AG10803 (cell line): ENCODE measurements at regions not wholly inside any gene's neighbourhood (a gene's known extent, or its start where the extent isn't known, plus 50 kb on each side); places are given as distances from the start of the nearest gene placed in this dataset.
A peak's percentile ranks its signal among the peaks of the same experiment; 100 is the strongest.

ENCODE experiments used
- DNase-seq: peaks from one replicate; pipeline ENCODE4 v3.0.0; 2010; ENCODE audit warnings: low read depth
- H3K4me3 ChIP-seq: 2 replicates; pipeline ENCODE4 v1.5.1; 2011; ENCODE audit warnings: mild to moderate bottlenecking, low read length, control low read depth
- TF ChIP-seq, protein P1 (sequence below): conservative IDR thresholded peaks from 2 replicates; pipeline ENCODE4 v1.5.1; 2011; ENCODE audit warnings: mild to moderate bottlenecking, low read length, control low read depth, inconsistent platforms

DNA sequence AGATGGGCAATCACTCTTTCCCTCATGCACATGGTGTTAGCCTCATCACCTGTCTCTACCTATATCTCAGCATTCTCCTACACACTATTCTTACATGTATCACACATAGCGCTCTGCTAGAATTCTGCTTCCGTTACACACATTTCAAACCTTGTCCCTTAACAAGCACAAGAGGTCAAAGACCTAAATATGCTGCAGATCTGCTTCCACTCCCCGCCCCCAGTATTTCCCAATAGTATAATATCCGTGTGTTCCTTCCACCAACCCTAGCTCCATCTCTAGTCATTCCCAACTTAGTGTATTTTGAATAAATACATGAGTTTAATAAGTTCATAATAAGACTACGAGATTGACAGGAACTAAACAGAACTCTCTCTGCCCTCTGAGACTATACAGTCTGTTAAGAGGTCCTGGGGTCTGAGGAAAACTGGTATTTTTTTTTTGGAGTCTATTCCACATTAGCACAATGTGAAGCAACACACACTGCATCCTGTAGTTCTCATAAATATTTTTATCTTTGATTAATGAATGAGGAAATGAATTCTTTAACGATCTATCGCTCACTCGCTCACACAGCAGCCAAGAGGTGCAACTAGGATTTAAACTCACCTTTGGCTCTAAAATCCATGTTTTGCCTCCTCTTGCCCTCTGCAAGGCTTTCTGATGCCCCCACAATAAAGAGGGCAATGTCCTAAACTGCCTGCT, 491.6 kb downstream of the QKI start:
- TF ChIP-seq, protein P1, sequence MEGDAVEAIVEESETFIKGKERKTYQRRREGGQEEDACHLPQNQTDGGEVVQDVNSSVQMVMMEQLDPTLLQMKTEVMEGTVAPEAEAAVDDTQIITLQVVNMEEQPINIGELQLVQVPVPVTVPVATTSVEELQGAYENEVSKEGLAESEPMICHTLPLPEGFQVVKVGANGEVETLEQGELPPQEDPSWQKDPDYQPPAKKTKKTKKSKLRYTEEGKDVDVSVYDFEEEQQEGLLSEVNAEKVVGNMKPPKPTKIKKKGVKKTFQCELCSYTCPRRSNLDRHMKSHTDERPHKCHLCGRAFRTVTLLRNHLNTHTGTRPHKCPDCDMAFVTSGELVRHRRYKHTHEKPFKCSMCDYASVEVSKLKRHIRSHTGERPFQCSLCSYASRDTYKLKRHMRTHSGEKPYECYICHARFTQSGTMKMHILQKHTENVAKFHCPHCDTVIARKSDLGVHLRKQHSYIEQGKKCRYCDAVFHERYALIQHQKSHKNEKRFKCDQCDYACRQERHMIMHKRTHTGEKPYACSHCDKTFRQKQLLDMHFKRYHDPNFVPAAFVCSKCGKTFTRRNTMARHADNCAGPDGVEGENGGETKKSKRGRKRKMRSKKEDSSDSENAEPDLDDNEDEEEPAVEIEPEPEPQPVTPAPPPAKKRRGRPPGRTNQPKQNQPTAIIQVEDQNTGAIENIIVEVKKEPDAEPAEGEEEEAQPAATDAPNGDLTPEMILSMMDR: no peak
- H3K4me3 ChIP-seq: no peak overlapping the region
- no peak for DNase-seq

DNA sequence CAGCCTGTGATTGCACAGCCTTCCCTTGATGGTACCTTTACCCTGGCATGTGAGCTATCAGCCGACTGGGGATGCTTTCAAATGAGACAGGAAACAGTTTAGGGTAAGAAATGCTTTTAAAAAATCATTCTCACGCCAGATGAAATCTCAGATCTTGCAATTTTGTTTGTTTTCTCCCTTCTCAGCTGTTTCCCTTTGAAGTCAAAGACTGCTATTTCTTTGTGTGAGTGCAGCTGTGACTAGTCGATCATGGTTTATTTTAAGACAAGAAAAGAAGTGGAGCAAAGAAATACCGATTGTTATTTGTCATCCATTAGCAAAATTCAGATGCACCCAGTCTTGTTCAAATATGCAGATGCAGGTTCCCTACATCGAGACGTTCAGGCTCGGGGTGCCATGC, 489.7 kb downstream of the QKI start:
- DNase-seq: no peak
- H3K4me3 ChIP-seq: no peak overlapping the region
- TF ChIP-seq, protein P1: no peak

DNA sequence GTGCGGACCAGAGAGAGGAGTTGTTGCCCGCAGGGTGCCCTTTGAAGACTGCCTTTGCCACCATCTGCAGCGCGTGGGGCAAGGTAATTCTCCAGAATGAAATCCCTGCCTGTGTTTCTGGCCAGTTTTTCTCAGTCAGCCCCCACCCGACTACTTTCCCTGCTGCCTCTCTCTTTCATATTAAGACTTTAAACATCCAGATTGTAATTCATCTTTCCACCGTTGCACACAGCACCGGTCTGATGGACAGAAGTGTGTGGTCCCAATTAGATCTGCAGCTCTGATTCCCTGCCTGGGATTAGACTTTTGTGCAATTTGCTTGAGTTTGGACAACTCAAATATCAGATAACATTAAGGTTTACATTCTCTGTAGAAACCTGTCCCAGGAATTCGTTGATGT, 489.0 kb downstream of the QKI start:
- TF ChIP-seq, protein P1: no peak
- no peak overlapping the region for H3K4me3 ChIP-seq
- no peak for DNase-seq

DNA sequence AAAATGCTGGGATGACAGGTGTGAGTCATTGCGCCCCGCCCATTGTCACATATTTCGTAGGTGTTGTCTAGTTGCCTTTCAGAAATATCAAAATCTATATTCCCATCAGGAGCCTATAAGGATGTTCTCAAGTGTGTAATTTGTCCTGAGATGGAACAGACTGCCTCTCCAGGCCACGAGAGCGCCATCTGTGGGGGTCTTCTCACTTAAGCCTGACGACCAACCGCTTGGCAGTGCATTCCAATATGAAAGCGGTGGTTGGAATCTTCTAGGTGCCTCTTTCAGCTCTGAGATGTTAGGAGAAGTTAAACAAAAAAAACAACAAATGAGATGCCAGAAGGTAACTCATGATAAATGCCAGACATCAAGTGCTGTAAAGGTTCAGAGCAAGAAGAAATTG, 488.5 kb downstream of the QKI start:
- no peak overlapping the region for H3K4me3 ChIP-seq
- TF ChIP-seq, protein P1: no peak

DNA sequence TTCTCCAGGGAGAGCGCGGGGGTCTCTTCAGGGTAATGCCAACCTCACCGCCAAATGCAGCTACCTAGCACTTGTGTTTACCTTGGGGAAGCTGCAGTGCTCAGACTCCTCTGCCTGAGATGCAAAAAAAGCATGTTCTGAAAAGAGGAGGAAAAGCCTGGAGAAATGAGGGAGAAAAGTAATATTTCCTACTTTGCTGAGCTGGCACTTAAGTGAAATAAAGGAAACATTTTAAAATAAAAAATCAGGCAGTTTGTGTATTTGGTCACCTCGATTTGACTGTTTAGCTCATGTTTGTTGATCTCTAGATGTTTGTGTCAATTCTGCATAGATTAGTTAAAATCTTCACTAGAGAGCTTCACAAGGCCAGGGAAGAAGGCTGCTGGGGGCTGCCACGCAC, 487.2 kb downstream of the QKI start:
- TF ChIP-seq, protein P1: no peak
- H3K4me3 ChIP-seq: no peak overlapping the region
- DNase-seq: no peak

More for the DNA sequence above, 488.5 kb downstream of the QKI start:
- no peak for DNase-seq

DNA sequence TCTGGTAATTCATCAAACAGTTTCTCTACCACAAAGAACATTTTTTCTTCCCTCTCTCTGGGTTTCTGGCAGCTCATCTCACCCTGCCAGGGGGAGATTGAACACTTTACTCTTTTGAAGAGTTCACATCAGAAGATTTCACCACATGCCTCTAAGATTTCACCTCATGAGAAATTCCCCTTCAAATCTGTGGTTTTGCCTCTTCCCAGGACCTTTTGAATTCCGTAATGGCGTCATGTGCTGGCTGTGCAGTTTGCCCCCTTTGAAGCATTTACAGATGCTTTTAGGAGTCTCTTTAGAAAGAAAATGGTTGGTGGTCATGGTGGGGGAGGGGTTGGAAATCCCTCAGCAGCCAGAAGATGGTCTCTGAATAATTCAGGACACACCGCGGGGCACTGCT, 486.1 kb downstream of the QKI start:
- H3K4me3 ChIP-seq: no peak overlapping the region
- TF ChIP-seq, protein P1: no peak
- DNase-seq: peak; percentile 11

DNA sequence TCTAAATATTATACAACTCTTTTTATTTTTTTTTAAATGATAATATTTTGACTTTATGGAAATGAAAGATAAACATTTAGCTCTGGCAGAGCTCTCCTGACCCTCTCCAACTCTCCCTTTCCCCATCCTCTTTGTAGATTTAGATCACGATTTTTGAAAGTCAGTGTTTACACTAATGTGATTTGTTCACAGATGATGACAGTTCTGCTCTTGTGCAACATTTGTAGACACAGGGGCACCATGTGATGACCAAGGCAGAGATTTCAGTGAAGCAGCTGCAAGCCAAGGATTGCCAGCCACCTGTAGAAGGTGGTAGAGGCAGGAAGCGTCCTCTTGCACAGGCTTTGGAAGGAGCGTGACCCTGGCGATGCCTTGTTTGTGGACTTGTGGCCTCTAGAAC, 483.2 kb downstream of the QKI start:
- no peak for DNase-seq
- TF ChIP-seq, protein P1: no peak
- H3K4me3 ChIP-seq: no peak overlapping the region
